AG09319 (cell line): ENCODE measurements at regions not wholly inside any gene's neighbourhood (a gene's known extent, or its start where the extent isn't known, plus 50 kb on each side); places are given as distances from the start of the nearest gene placed in this dataset.

Source experiments
- DNase-seq: peaks from one replicate; pipeline ENCODE4 v3.0.0-alpha.2; 2010; ENCODE audit warnings: low read depth; ENCODE audit errors: extremely low read depth
- TF ChIP-seq, protein P1 (sequence below): IDR thresholded peaks from 2 replicates; pipeline ENCODE4 v1.5.1; 2011; ENCODE audit warnings: low read depth, mild to moderate bottlenecking, inconsistent platforms, low read length, moderate library complexity

DNA sequence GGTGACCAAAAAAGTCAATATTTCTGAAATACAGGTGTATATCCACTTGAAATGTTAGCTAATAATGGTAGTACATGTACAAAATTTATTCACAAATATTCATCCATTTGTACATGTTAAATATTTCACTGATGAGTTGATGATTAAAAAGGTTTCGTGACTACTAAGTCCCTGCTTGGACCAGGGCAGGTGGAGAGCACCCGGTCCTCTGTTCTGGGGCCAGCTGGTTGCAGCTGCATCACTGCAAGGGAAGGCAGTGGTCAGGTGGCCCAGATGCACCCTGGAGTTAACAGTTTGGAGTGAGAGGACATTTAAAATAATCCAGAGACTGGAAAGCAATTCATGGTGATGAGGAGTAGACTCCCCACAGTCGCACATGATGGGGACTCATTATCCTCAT is 141.2 kb downstream of the ZBTB18 start:
- TF ChIP-seq, protein P1, sequence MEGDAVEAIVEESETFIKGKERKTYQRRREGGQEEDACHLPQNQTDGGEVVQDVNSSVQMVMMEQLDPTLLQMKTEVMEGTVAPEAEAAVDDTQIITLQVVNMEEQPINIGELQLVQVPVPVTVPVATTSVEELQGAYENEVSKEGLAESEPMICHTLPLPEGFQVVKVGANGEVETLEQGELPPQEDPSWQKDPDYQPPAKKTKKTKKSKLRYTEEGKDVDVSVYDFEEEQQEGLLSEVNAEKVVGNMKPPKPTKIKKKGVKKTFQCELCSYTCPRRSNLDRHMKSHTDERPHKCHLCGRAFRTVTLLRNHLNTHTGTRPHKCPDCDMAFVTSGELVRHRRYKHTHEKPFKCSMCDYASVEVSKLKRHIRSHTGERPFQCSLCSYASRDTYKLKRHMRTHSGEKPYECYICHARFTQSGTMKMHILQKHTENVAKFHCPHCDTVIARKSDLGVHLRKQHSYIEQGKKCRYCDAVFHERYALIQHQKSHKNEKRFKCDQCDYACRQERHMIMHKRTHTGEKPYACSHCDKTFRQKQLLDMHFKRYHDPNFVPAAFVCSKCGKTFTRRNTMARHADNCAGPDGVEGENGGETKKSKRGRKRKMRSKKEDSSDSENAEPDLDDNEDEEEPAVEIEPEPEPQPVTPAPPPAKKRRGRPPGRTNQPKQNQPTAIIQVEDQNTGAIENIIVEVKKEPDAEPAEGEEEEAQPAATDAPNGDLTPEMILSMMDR = no peak
- no peak for DNase-seq

DNA sequence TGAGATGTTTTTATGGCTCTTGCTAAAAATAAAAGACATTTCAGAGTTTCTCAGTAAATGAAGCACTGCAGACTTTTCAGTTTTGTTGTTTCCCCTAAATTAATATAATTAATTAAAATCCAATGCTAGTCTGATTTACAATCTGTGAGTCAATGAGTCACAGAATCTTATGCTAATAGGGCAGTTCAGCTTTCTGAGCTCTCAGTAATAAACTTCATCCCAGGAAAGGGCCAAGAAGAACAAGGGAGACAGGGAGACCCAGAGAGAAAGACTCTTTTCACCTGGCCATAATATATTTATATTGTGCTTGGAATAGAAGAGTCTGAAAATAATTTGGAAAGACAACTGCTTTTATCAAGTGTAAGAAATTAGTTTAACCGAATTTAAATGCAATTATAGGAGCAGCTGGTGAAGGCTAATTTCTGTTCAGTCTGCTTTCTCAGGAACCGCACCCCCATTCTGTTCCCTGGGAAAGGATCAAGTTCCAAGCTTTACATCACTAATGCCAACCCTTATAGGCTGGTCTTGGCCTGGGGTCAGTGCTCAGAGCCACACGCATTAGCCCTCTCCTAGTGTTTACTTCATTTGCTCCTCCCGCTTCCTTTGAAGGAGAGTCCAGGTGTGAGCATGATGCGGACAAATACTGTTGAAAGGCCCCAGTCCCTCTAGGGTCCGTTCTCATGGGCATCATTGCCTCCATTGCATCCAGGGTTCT is 145.6 kb downstream of the ZBTB18 start:
- no peak for DNase-seq
- TF ChIP-seq, protein P1 = no peak

DNA sequence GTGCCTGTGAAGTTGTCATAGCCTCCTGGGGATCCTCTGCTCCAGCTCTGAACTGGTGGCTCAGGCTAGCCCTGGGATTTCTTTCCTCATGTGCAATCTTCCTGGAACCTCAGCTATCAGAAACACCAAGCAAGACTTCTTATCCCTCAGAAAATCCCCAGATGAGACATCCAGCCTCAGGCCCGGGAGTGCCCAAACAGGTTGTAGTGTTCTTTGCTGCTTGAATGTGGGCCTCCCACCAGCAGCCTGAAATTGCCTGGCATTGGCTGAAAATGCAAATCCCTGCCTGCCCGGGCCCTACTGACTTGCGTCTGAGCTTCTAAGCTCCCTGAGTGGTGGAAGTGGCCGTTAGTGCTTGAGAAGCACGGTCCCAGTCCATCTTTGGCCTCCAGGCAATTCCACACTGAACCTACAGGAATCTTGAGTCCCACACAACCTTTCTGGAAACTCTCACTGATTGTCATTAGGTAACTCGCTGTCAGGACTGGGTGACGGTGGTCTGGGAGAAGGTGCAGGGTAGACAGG is 146.8 kb downstream of the ZBTB18 start:
- TF ChIP-seq, protein P1 = no peak
- no peak for DNase-seq

DNA sequence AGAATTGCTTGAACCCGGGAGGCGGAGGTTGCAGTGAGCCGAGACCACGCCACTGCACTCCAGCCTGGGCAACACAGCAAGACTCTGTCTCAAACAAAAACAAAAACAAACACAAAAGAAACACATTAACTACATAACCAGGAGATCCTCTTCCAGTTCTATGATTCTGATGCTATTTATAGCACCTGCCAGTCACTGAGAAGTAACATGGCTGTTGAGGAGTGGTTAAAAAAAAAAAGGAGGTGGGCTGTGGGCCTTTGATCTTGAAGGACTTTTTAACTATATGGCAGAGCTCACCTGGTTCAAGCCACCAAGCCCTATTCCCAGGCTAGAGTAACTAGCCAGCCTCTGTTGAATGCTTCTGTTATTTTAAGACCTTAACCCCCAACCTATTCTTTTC is 148.8 kb downstream of the ZBTB18 start:
- TF ChIP-seq, protein P1 = no peak
- no peak for DNase-seq

DNA sequence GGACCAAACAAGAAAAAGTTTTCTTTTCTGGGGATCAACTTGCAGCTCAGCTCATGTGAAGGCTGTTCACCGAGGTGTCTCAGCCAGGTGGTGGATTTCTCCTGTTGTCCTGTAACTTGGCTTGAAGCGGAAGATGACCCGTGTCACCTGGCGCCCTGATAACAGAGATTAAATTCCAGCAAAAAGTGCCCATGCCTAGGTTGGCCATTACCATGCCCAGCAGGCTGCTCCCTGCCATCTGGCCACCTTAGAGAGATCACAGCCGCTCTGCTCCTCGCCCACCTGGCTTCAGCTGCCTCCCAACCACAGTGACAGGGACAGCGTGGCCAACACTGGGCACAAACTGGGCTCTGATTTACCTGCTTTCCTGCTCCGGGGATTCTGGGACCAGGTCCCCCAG is 149.5 kb downstream of the ZBTB18 start:
- DNase-seq = no peak
- TF ChIP-seq, protein P1 = no peak

DNA sequence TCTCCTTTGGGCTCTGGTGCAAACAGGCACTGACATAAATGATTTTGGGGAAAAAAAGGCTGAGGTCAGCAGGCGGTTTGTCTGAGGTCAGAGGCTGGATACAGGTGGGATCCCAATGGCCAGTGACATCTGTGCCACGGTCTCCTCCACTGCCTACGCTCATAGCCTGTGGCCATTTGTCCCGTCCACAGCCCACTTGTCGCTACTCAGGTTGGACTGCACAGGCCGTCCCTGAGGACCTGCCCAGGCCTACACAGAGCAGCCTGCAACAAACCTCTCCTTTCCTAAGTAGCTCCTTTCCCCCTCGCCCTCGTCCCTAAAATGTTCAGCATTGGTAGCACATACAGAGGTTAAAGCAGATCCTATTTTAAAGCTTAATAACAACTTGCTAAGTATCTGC is 150.7 kb downstream of the ZBTB18 start:
- no peak for DNase-seq
- TF ChIP-seq, protein P1 = no peak

DNA sequence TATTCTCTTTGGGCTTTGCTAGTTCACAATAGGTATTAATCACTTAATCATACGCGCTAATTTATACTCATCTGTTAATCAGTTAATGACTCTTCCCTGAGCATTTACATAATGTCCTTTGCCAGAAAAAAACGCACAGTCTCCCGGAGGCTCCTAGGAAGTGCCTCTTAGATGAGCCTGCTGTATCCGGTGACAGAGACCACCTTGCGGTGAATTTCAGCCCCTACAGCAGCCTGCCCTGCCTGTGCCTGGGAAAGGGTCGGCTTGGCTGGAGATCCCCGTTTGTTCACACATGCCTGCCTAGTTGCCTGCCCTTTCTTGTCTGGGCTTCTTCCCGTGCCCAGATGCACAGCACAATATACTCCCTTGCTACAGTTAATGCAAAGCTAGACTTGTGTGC is 152.9 kb downstream of the ZBTB18 start:
- TF ChIP-seq, protein P1 = no peak

More for the DNA sequence above, 152.9 kb downstream of the ZBTB18 start:
- no peak for DNase-seq
